Activated CD8-positive, alpha-beta memory T cell treated with anti-CD3 and anti-CD28 coated beads, Interleukin-2, amount 50 U/mL, for 24 hours (primary cell): ENCODE measurements at regions not wholly inside any gene's neighbourhood (a gene's known extent, or its start where the extent isn't known, plus 50 kb on each side); places are given as distances from the start of the nearest gene placed in this dataset.
"Not testable (repeated sequence)": the region's sequence is repeated elsewhere in the genome, so short reads cannot be mapped to it uniquely, and the experiment has no call there.

Experiments used
- DNase-seq: peaks from one replicate; pipeline ENCODE4 v3.0.0-alpha.2; 2020; ENCODE audit errors: extremely low read depth

DNA sequence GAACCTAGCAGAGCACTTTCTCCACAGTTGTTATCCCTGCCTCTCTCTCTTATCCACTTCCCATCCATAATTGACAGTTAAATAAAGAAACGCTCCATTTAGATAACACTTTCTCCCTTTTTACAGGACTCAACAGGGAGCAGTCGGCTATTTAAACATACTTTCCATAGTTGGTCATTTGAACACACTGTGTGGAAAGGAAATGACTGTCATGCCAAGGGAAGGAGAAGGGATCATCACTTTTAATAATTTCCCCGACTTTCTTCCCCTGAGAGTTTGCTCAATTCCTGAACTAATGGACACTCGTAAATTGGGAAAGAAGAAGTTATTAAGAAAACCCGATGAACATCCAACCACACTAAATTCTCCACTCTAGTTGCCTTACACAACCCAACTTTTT is 400.8 kb upstream of the PTGER4 start:
- DNase-seq = no peak

DNA sequence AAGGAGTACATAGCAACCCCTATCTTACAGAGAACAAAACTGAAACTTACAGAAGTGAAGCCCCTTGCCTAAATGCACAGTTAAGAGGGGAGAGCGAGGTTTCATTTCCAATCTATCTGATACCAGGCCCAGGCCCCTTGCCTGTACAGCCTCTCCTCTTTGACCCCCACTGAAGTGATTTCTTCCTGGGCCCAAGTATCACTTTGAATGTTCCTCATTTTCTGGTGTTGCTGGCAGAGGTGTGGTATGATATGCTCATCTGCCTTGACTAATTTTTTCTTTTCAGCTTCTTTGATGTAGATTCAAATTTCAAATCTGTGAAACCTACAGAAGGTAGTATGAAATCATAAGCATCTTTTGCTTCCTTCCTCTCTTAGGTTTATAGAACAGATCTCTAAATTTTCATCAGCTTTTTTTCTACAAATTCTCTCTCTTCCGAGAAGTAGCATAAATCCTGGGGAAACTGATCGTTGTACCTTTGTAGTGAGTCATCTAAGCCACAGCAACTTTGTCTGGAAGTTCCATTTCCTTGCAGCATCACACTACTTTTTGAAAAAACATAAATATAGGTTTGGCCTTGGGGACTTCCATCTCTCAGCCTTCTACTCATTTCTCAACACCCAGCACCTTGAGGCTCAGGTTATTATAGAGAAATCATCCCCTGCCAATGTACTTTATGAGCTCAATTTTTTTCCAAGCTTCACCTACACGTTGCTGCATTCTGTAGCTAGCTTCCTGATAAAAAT is 402.4 kb upstream of the PTGER4 start:
- no peak for DNase-seq

DNA sequence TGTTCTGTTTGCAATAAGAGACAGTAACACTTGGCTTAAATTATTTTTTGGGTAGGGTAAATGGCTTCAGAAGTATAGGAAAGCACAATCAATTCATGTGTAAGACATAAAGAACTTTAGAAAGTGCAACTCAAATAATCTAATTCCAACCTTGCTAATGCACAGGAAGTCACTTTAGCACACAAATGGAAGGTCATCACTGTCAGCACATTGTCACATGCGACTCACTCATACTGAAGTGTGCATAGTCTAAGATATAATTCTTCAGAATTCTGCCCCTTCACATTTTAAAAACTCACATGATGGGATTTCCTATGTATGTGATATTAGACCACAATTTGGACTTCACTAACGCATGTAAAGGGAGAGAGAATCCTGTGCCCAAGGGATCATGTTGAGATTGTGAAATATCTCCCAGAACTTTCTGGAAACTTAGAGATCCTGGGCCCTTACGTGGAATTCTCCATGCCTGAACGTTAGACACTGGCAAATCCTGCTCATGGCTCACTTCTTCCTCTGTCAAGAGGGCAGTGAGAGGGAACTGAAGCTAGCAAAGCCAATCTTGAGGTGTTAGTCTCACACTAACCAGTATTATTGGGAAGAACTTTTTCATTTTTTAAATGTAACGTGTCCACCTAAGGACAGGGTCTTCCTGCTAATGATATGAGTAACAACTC is 403.2 kb upstream of the PTGER4 start:
- DNase-seq = no peak

DNA sequence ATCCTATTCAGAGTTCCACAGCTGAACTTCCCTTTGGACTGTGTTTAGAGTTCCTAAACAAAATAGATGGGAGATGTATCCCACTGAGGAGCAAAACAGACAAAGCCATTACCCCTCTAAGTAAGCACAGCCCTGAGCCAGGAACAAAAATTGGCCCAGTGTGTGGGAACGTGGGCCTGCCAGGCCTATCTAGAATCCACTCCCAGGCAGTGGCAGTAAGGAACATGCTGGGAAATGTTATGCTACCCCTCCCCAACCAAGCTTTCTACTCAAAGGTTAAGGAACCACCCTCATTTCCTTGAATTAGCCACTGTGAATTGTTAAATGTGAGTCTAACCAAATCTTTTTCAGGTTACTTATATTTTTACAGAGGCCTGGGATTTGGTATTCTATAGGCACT is 405.1 kb upstream of the PTGER4 start:
- DNase-seq = no peak

DNA sequence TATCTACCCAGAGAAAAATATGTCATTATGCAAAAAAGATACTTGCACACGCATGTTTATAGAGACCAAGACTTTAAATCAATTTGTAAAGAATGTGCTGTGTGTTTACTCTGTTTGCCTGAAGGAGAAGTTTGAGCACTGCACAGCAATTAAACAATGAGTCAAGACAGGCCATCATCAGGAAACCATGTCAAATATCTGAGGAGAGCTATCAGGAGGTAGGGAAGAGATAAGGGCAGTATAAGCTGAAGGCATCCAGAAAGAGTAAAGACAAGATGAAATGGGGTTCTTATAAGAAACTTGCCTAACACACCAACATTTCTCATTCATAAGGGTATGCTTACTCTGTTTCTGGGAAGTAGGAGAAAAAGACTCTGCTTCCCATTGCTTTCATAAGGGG is 405.8 kb upstream of the PTGER4 start:
- no peak for DNase-seq

DNA sequence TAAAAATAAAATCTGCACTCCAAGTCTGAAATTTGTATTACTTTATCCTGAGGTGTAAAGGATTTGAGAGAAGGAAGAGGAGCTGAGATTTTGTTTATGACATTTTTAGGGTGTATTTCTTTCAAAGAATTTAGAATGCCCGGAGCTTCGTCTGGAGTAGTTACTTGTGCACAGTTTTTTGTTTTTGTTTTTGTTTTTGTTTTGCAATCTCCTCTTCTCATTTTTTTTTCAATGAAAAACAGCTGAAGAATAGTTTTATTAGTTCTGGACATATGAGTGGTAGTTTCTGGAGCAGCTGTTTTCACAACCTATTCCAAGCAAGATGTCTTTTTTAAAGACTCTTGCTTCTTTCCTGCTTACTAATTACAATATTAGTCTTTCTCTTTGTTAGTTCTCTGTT is 408.2 kb upstream of the PTGER4 start:
- no peak for DNase-seq

DNA sequence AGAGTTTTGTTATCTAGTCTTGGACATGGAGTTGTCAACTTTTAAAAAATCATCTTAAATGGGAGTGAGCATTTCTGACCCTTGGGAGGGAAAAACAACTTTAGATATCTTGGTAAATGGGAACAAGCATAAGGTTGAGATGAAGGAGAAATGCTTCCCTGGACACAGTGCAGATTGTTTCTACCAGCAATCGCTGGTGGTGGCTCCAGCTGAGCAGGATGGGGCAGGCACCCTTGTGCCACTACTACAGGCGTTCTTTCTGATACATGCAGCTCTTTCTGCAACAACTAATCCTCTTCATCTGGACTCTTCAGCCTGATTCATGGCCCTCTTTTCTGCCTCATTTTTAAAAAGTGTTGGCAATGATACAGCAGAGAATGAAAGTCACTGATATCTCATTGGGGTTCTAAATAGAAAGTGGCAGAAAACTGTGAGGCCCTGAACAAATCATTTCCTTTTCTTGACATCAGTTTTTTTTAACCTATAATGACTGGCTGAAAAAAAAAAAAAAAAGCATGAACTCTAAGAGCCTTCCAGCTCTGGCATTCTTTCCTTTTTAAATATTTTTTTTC is 409.4 kb upstream of the PTGER4 start:
- no peak for DNase-seq

DNA sequence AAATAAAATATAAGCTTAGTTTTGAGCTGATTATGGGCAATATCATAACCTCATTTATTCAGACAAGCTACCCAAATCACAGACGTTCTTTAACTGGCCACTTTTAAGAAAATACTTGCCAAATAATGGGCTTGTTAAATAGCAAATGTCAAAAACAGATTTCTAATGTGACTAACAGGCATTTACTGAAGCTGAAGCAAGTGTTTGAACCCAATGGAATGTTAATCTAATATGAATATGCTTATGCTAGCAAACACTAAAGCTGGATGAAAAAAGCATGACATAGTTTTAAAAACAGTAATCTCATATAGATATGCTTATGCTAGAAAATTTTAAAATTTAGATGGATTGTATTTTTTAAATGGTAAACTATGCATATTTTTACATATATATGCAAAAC is 411.6 kb upstream of the PTGER4 start:
- no peak for DNase-seq

DNA sequence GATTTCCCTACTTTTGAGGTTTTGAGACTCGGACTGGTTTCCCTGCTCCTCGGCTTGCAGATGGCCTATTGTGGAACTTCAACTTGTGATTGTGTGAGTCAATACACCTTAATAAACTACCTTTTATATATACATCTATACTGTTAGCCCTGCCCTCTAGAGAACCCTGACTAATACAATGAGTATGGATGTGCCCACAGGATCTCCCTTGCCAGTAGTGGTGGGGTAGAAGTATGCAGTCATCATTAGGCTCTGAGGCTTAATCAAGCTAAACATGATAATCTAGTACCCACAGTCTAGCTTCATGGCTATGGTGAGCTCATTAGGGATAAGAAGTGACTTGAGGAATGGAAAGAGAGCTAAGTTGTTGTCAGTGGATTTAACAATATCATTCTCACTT is 412.8 kb upstream of the PTGER4 start:
- DNase-seq = no peak

DNA sequence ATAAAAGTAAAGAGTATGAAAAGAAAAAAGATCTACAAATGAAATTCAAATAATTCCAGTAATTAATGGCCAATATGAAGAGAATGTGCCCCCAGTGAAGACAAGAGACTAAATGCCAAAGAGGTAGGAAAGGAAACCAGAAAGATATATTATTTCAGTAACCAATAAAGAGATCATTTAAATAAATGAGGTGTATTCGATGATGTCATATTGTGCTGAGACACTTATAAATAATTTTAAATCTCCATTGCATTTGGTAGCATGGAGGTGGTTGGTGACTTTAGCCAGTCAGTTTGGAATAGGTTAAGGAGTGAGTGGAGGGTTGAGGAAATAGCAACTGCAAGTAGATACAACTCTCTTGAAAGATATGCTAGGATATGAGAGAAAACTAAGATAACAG is 417.7 kb upstream of the PTGER4 start:
- no peak for DNase-seq

DNA sequence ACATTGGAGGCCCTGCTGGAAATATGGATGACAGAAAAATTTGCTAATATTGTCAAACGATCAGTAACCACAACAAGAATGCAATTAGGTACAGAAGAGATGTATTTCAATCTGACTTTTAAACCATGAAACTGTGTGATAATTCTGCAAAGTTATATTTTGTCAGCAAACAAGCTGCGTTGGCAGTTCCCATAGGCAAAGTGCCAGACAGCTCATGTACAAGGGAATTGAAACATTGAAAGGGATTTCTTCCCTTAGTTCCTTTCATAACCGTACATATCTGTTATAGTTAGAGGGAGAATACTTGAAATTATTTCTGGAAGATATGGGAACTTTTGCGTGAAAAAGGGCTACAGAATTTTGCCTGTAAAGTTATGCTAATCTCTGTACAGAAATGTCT is 419.4 kb upstream of the PTGER4 start:
- no peak for DNase-seq

DNA sequence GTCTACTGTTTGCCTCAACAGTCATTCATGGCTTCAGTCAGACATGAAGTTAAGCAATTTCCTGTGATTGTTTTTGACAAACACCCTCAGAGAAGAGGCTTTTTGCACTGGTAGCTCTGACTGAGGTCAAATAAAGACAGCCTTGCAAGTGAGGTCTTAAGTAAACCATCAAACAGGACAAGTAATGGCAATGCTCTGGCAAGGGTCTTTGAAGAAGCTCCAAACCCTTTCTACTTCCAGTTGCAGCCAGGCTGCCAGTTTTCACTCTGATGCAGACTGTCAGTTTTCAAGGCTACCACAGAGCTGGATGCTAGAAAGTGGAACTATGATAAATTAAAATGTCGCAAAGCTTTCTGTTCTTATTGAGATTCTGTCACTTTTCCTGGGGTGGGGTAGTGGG is 421.5 kb upstream of the PTGER4 start:
- DNase-seq = no peak

DNA sequence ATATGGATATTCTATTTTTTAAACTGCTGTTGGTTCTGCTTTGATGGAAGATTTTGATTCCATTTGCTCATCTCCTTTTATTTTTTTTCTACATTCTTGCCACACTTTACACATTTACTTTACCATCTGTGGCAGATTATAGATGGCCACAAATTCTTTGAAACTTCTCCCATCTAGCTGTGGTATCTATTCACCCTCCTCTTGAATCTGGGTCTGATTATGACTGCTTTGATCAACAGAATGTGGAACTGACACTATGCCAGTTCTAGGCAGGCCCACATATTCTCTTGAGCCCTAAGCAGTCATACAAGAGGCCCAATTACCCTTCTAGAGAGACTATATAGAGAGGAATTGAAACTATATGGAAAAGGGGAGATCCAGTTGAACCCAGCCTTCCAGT is 439.0 kb upstream of the PTGER4 start:
- no peak for DNase-seq

DNA sequence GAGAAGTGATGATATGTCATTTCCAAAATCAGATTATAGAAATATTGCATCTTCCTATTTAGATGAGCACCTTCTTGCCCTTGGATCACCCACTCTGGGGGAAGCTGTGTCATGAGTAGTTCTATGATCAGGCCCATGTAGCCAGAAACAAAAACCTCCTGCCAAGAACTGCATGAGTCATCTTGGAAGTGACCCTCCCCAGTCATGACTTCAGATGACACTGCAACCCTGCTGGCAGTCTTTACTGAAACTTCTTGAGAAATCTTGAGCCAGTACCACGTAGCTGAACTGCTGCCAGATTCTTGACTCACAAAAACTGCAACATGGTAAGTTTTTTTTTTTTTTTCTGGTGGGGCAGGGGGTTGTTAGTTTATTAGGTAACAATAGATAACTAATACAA is 439.6 kb upstream of the PTGER4 start:
- peak; percentile 7 for DNase-seq

DNA sequence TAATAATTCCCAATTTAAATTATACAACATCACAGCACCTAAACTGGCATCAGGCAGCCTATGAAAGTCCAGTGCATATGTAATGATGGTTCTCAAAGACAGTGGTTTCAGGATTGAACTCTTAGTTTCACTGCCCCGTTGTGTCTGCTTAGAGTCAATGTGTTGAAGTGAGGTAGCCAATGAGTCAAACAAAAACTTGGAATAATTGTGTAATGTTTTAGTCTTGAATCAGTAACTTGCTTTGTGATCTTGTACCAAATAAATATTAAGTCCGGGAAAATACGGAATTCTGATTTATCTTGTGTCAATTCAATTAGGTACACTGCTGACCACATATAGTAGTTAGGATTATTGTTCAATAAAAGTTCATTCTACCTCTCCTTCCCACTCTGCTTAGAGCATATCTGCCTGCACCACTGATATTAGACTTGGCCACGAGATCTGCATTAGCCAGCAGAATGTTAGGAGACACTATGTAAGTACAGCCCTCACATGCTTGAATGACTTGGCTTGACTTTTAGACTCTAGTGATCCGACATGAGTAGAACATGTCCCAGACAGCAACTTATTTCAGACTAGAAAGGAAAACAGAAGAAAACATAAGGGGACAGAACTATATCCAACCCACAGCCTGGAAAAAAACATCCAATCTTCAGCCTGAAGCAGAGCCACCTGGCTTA is 441.5 kb upstream of the PTGER4 start:
- no peak for DNase-seq

DNA sequence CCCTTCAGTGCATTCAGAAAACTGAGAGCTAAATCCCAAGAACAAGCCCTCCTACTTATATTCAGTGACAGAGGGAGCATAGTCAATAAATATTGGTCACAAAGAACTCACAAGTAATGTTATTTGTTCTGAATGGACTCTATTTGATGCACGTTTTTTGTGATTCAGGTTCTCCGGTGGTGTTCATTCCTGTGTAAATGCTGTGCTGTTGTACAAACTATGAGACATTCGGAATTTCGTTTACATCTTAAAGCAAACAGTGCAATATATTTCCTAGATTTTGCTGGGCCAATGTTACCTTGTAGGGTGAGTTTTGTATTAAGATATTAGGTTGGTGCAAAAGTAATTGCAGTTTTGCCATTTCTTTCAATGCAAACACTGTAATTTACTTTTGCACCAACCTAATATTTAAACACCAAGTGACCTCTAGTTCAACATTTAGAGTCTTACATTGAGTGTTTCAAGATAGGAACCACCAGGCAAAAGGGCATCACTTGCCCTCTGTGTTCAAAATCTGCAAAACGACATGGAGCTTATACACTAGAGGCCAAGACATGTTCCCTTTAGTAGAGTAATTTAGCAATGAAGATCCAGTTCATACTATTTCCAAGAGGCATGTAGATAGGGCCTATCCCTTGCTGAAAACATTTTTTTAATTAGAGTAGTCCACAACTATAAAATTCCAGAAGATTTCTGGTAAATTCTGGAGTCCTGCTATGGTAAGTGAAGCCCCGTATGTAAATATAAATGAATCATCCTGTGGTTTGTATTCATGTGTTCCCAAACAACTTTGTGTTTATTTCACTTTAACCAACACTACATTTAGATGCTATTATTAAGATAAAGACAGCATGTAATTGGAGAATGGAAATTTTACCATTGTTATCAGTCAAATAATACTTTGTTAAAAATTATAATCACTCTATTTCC is 444.0 kb upstream of the PTGER4 start:
- no peak for DNase-seq

DNA sequence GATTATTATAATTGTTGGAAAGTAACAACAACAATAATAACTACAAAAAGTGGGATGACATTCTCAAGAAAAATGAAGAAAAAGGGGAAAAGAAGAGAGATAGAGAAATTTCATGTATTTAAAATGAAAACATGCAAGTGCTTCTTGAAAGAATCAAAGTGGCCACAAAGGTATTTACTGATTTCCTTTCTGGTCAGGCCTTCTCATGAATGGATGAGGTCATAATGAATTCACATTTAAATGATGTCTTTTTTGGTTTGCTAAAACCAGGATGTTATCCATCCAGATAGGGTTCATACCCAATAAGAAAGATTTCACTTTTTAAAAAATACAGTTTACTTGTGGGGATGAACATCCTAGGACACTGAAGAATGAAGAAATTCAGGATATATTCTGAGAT is 446.4 kb upstream of the PTGER4 start:
- no peak for DNase-seq

DNA sequence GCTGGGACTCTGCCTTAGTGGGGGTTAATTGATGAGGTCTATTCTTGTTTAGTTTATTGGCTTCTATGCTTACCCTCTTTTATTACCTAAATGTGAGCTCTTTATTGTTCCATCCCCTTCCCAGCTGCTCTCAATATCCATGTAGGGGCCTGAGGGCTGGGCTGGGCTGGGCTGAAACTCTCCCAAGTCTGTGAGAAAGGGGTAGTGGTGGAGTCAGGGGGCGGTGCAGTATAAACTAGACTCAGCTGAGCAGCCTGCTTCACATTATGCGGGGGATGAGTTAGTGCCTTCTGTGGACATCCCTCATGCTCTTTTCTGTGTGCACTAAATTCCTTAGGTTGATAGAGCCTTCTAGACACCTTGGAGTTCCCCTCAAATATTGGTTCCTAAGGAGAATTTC is 451.8 kb upstream of the PTGER4 start:
- DNase-seq = no peak

DNA sequence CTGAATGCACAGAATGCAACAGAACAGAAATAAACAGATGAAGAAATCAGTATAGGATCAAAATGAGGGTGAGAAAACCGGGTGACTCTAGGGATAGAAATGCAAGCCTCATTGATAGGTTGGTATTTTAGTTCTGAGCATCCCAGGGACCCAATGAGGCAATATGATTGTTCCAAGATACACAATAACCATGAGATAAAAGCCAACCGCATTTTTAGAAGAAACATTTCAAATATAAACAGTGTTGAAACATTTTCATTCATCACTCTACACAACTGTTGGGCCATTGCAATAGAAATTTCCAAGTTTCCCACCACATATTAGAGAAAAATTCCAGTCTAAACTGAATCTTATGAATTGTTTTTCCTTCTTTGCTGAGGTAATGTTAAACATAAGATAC is 452.3 kb upstream of the PTGER4 start:
- no peak for DNase-seq

DNA sequence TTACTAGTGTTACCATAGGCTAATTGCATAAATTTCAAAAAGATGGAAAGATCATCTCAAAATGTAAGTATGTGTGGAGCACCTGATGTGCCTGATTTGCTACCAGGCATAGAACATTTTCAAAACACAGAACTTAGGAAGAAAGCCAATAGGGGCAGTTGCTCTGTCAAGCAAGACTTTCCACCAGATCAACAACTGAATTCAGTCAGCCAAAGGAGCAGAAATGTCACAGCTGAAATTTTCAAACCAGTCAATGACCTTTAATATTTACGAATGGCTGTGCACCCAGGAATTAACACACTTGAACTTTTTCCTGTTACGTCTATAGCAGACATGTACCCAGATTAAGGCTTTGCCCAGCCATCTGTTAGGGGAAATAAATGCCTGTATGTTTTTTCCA is 452.8 kb upstream of the PTGER4 start:
- DNase-seq = no peak

DNA sequence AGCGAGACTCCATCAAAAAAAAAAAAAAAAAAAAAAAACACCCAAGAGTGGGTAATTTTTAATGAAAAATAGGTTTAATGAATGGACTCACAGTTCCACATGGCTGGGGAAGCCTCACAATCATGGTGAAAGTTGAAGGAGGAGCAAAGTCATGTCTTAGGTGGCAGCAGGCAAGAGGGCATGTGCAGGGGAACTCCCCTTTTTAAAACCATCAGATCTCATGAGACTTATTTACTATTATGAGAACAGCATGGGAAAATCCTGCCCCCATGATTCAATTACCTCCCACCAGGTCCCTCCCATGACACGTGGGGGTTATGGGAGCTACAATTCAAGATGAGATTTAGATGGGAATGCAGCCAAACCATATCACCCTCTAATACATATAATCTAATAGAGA is 454.6 kb upstream of the PTGER4 start:
- not testable (repeated sequence) for DNase-seq

DNA sequence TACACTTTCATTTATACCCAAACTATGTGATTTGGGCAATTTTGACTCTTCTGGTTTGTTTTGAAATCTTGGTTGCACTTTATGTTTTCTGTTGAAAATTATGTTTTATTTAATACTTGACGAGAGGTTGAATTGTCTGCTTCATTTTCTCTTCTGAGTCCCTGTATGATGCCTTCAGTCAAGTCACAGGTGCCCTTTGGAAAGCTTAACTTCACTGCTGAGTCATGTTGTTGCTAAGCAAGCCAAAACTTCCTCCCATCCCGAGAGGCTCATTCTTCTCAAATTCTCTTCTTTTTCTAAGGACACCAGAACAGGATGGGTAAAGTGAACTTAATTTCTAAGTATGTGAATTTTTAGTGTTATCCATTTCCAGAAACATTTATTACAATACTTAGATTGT is 455.3 kb upstream of the PTGER4 start:
- no peak for DNase-seq
